HG03135 (cell line): ENCODE measurements at regions not wholly inside any gene's neighbourhood (a gene's known extent, or its start where the extent isn't known, plus 50 kb on each side); places are given as distances from the start of the nearest gene placed in this dataset.

ENCODE experiments used
- ATAC-seq: cut with Tn5 transposase; IDR thresholded peaks from one replicate; pipeline ENCODE4 v1.9.1; 2021; ENCODE audit warnings: mild to moderate bottlenecking, moderate library complexity; ENCODE audit not compliant: unreplicated experiment

DNA sequence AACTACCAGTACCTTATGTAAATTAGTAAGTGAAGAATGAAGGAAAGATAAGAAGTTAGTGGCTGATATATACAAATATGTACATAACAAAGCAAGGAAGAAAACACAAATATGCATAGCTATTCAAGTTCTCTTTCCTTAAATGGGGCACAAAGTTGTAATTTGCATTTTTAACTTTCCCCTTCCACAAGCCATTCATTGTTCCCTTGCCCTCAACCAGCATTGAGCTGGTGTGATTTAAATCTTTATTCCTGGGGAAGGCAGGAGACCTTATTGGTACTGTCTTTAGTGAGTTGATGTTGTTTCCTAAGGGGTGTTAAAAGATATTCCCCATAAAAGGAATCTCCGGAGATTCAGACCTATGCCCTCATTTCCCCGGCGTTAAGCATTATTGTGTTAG lies 735.3 kb downstream of the PCDH18 start:
- ATAC-seq = no peak

DNA sequence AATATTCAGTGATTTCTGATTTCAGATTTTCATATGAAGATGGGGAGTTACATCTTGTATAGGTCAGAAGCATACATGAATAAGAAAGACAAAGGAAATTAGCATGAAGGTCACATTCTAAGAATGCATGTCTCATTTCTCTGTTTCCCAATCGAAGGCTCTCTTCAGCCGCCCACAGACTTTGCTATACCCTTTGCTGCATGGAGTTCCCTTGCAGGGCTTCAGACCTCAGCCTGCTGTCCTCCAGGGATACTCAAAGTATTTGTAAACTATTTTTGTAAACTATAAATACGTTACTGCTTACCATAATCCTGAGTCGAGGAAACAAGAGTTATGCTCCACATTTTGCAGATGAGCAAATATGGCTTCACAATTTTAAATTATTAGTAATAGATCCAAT lies 738.4 kb downstream of the PCDH18 start:
- no peak for ATAC-seq

DNA sequence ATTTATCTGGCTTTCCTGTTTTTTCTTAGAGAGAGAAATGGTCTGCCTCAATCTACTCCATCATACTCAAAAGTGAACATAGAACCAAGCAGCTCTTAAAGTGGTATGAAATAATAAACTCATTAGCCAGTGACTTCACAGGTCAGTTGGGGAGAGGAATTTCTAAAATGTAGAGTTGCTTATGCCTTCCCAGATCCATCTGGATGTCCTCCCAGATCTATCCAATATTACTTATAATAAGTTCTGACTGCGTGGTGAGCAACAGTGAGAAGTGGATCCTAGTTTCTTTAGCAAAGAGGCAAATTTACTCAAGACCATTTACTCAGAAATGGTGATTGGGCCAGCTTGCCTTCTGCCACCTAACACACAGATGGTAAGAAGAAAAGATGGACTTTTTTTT lies 748.0 kb downstream of the PCDH18 start:
- ATAC-seq = no peak

DNA sequence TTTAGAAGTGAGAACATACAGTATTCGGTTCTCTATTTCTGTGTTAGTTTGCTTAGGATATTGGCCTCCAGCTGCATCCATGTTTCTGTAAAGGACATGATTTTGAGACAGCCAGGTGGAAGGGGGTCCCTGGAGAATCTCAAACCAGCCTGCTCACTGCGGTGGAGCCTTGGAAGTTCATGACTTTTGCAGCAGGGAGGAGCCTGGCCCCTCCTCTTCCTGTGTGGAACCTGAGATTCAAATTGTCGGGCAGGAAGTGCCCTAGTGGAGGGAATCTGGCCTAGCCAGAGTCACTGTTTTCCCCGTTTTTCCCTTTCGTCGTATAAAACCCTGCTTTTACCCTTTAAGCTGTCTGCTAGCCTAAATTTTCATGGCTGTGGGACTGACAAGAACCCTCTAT lies 762.6 kb downstream of the PCDH18 start:
- no peak for ATAC-seq

DNA sequence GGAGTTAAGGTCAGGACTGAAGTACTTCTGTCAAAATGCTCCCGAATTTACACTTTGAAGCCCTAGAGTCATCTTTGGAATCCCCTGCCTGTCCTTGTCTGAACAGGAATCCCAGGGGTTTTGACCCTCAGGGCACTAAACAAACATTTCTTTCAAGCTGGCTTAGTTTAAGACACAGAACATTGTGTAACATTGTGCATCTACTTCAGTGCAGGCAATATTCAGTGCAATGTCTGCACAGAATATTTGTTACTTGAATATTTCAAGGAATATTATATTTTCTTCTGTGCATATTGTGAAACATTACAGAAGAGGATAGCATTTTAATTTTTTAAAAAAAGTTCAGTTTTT lies 763.4 kb downstream of the PCDH18 start:
- ATAC-seq = no peak

DNA sequence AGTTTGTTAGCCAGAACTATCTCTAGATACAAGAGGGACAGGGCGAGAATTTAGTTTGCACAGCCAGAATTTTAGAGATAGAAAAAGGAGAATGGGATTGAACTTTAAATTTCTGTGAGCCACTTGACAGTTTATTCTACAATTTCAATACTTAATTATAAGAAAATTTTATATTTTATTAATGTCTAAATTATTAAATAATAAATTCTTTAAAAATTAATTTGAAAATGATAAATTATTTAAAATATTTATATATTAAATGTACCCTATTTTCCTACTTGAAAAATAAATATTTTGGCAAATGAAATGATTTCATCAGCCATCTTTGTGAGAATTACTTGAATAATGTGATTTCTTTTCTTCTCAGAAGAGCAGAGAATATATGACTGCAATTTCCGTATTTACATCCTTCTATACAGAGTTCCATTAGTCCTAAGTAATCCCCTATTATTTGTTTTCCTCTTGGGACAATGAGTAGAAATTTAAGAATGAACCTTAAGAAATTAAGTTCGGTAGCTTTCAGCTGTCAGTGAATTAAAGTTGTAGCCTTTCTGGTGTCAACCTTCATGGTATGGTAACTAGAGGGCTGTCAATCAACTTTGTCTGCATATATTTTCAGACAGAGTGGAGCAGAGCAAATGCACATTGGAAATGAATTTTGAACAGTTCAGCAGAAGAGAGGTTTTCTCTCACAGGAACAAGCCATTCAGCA lies 763.9 kb downstream of the PCDH18 start:
- ATAC-seq = no peak

DNA sequence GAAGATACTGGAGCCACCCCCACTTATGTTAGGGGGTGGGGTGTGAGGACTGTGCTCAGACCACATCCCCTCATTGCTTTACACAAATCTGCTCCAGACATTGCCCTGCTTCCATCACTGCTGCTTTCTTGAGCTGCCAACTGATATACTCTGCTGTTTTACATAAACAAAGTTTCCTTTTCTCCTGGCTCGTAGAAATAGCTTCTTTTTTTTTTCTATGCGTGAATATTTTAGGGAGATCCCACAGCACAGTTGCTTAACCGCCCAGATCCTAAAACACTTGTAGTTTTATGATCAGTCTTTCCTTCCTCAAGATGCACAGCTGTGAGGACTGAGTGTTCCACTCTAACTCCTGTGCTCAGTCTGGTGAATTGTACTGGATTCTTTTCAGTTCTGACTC lies 768.4 kb downstream of the PCDH18 start:
- no peak for ATAC-seq

DNA sequence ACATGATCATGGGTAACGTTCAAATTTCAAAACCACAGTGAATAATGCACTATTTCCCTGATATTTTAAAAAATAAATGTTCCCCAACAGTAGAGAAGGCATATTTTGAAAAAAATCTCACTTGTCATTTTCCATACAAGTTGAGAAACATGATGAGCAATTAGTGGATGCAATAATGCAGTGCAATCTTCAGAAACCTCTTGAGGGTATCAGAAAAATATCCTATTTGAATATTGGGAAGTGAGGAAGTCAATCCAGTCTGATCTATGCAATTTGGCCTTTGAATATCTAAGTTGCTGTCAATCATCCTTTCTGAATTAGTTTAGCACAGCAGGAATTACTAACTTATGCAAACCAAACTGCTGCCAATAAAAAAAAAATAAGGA lies 776.8 kb downstream of the PCDH18 start:
- ATAC-seq = no peak

DNA sequence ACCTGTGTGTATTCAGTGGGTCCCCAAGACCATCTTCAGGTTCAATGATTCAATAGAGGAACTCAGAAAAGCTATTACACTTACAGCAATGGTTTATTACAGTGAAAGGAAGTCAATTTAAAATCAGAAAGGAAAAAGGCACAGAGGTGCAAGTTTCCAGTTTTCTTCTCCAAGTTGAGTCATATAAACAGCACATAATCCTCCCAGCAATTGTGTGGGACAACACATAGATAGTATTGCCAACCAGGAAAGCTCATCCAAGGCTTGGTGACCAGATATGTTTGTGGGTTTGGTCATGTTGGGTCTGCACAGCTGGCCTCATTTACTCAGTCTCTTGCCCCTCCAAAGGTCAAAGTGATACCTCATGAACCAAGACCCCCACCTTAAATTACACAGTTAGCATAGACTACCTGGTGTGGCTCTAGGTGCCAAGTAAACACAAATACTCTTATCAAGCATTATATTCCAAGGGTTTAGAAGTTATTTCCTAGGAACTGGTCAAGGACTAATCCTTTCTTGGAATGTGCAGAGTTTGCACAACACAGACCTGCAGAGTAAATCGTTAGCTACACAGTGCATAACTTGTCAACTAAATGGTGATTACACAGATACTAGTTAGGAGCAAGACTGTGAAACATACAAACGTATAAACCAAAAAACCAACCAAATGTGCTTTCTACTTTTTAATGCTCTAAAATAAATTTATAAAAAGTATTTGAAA lies 777.3 kb downstream of the PCDH18 start:
- ATAC-seq = no peak

DNA sequence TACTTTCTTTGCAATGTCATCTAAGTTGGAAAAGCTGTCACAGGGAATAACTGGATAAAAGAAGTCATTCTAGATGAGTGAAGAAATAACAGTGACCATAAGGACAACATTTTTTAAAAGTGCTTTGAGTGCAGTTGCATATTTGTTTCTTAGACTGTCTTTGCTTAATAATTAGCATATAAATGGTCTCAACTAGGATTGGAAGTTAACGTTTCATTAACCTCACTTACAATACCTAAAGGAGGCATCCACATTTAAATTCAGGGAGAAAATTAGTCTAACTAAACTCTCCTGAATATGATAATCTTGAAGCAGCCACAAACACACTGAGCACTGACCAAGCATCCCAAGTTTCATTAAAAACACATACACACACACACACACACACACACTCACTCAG lies 780.7 kb downstream of the PCDH18 start:
- ATAC-seq = no peak

DNA sequence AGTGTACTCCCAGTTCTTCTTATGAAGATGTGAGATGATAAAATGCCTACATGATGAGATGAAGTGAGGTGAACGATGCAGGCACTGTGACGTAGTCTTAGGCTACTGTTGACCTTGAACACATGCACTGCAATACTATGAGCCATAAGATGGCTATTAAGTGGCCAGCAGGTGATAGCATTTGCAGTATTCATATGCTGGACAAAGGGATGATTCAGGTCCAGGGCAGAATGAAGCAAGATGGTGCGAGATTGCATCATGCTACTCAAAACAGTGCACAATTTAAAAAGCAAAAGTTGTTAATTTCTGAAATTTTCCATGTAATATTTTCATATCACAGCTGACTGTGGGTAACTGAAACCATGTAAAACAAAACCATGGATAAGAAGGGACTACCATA lies 781.4 kb downstream of the PCDH18 start:
- no peak for ATAC-seq

DNA sequence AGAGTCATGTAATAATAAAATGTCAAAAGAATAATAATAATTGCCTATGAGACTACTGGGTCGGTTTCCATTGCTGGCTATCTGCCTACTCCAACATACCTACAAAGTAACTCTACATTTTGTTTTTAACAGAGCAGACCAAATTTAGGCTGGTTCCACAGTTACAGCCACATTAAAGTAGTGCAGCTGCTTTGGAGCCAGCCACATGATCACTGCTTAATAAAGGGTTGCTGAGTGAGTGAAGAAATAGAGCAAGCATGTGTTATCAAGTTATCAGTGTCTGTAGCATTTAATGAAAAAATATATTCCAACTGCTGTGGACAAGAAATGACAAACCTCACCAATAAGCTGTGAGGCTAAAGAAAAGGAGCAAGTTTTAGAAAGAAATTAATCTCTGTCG lies 782.3 kb downstream of the PCDH18 start:
- ATAC-seq = no peak

DNA sequence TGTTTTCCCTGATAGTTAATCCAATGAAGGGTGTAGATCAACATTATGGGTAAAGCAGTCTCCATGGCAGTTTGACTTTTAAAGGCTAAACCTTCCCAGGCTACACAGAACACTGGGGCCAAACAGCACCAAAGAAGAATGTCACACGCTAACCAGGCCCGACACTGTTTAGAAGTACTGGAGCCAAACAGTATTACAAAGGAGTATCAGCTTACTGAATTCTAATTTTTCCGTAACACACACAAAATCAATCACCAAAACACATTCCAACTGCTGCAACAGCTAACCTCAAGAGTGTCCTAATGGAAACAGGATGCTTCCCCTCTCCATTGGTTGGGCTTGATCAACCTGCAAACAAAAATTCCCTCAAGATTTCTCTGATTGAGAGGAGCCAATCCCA lies 783.5 kb downstream of the PCDH18 start:
- no peak for ATAC-seq

DNA sequence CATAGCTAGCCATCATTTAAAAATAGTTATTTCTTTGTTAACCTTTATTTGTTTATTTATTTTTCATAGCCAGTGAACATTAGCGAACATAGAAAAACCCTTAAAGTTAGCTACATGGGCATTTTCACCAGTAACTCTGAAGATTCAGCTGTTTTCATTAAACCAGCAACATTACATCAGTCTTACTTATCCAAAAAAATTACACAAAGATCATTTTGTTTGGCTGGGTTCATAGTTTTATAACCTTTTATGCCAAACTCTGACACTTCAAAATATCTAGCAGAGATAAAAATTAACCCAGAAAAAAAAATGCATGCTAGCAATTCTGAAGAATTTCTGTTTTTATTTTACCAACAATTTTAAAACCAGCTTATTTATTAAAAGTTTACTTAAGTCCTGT lies 784.1 kb downstream of the PCDH18 start:
- ATAC-seq = no peak

DNA sequence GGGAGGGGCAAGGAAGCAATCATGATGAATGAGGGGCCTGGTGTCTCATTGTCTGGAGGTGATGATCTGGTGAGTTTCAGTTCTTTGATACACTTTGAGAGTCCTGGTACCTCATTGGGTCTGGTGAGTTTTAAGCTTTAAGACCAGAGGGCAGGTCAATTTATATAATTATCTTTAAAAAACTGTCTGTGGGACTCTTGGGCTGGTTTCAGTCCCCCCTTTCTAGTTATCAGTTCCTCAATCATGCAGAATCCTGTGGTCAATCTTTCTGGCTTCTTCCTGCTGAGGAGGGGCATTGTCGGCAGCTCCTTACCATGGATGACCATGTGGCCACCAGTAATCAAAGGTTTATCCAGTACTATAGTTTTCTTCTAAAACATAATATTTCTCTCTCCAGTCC lies 789.1 kb downstream of the PCDH18 start:
- ATAC-seq = no peak

DNA sequence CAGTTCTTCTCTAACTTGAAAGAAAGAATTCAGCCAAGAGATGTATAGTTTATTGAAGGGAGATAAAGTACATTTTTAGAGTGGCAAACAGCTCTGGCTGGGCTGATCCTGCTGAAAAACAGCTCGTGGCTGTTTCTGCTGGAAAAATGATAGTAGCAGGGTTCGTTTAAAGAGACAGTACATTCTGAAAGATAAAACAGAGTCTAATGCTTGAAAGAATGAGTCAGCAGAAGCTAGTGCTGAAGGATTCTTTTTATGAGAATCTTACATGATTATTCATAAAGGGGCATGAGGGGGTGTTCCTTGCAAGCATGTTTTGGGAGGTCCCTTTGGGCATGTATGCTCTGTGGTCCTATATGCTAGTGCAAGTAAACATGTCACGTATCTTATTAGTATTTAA lies 790.0 kb downstream of the PCDH18 start:
- no peak for ATAC-seq

DNA sequence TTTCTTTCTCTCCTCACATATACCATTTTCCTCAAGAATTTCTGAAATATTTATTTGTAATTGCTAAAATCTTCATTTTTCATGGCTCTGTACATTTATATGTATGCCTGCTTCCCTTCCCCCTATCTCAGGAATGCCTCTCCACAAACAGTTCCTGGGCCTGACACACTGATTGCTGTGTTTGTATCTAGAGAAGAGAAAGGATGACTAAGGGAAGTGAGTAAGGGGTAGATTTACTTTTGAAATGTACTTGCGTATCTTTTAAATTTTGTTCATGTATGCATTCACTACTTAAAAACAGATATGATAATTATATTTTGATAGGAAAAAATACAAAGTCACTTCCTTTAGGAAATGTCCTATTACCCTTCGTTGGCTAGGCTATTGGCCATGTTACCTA lies 790.8 kb downstream of the PCDH18 start:
- ATAC-seq = no peak

DNA sequence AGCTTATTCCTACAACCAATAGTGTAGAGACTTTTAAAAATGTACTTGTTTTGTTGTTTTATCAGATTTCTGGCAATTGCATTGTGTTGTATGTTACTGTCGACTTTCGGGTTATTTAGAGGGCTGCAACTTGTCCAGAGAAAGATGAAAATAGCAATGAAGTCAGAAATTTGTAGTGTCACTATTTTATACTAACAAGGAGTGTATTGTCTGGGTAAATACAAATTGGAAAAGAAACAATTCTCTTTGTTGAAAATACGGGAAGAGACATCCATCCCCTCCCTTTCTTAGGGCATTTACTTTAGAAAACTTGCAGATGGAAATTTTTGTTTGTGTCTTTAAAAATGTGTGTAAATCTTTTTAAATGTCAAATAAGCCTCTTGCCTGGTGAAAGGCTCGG lies 792.0 kb downstream of the PCDH18 start:
- no peak for ATAC-seq

DNA sequence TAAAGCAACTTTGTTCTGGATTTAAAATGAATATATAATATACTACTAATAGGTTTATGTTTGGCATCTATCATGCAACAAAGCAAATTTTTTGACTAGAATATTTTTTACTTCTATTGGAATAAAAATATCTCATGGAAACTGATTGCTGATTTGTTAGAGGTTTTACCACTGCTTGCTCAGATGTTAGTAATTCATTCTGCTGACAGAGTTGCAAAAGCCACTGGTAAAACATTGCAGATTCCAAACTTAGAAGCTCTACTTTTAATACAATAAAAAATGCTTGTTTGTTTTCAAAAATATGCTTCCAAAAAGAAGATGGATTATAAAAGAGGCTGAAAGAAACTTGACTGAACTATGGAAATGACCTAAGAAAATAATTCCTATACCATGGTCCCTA lies 795.2 kb downstream of the PCDH18 start:
- no peak for ATAC-seq

DNA sequence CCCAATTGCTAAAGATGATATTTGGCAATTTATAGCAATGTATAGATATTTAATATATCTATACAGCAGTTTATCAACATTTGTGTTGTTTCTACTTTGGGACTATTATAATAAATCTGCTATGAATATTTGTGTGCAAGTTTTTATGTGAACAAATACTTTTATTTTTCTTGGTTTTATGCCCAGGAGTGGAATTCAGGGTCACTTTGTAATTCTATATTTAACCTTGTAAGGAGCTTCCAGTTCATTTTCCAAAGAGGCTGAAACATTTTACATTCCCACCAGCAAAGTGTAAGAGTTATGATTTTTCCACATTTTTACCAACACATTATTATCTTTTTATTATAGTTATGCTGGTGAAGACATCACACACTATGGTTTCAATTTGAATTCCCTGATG lies 801.3 kb downstream of the PCDH18 start:
- no peak for ATAC-seq

DNA sequence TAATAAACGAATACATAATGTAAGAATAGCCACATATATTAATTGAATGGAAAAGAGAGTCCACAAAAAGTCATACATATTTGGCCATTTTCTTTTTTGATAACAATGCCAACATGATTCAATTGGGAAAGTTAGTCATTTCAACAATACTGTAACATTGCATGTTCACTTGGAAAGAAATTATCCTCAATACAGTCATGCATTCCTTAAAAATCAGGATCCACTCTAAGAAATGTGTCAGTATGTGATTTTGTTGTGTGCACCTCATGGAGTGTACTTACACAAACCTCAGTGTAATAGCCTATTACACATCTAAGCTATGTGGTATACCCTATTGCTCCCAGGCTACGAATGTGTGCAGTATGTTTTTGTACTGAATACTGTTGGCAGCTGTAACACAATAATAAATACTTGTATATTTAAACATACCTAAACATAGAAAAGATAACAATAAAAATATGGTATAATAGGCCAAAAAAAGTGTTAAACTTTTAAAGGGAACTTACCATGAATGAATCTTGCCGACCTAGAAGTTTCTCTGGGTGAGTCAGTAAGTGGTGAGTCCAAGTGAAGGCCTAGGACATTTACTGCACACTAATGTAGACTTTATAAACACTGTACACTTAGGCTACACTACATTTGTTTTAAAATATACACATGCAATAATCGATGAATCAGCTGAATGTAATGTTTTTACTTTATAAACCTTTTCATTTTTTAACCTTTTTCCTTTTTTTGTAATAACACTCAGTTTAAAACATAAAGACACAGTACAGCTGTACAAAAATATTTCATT lies 806.8 kb downstream of the PCDH18 start:
- ATAC-seq = no peak

DNA sequence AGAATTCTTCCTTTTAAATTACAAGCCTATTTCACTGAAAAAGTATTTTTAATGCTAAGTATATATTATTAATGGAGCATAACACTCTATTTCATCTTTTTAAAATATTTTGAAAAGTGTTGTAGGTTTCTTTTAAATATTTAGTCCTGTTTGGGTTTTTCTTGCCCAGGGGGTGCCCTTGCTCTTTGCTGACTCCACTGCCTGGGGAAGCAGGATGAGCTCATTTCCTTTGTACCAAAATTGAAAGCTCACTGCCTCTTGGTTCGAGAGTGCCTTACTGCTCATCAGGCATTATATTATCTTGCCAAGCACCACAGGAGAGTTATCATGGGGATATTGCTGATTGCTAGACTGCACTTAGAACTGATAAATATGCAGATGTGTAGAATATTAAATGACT lies 819.2 kb downstream of the PCDH18 start:
- ATAC-seq = no peak
